HepG2 (cell line): ENCODE measurements at regions not wholly inside any gene's neighbourhood (a gene's known extent, or its start where the extent isn't known, plus 50 kb on each side); places are given as distances from the start of the nearest gene placed in this dataset.

Experiments used
- ARNTL ChIP-seq: sonication (generic); formaldehyde crosslinking; IDR thresholded peaks from 2 replicates; pipeline ENCODE4 v1.4.0; 2020; ENCODE audit warnings: mild to moderate bottlenecking, missing genetic modification reagents
- ASH2L ChIP-seq: fragments of 300-600, 200-600 bp; sonication (generic); IDR thresholded peaks from 2 replicates; pipeline ENCODE4 v1.7.0; 2017; ENCODE audit warnings: low read depth, mild to moderate bottlenecking, moderate library complexity, mixed read lengths, low read length; ENCODE audit not compliant: insufficient read length
- CREB1 ChIP-seq, 2 experiments: fragments of 450-650 bp in 1 of 2; IDR thresholded peaks; 2 replicates each; pipeline ENCODE4 v1.6.1; 2016 to 2017; ENCODE audit warnings: control low read depth in 1 of 2, mild to moderate bottlenecking in 1 of 2, missing compliant biosample characterization in 1 of 2, missing genetic modification characterization in 1 of 2
- NCOR1 ChIP-seq: fragments of 200-600 bp; sonication (generic); IDR thresholded peaks from 2 replicates; pipeline ENCODE4 v1.7.0; 2017; ENCODE audit warnings: antibody characterized with exemption, low read length, borderline replicate concordance
- PHF21A ChIP-seq: sonication (generic); formaldehyde crosslinking; IDR thresholded peaks from 2 replicates; pipeline ENCODE4 v1.5.0; 2020; ENCODE audit warnings: mild to moderate bottlenecking, missing genetic modification reagents
- PITX1 ChIP-seq: sonication (generic); formaldehyde crosslinking; IDR thresholded peaks from 2 replicates; pipeline ENCODE4 v1.5.1; 2020; ENCODE audit warnings: mild to moderate bottlenecking, missing genetic modification reagents
- PTBP1 ChIP-seq: fragments of 200-400 bp; formaldehyde crosslinking; IDR thresholded peaks from 2 replicates; pipeline ENCODE4 v1.6.1; 2018; ENCODE audit warnings: low read length, low read depth; ENCODE audit not compliant: poor library complexity, severe bottlenecking
- SOX5 ChIP-seq: IDR thresholded peaks from 2 replicates; pipeline ENCODE4 v1.6.1; 2016; ENCODE audit warnings: borderline replicate concordance
- ZMYM3 ChIP-seq: sonication (generic); formaldehyde crosslinking; IDR thresholded peaks from 2 replicates; pipeline ENCODE4 v1.5.1; 2020; ENCODE audit warnings: mild to moderate bottlenecking, missing genetic modification reagents
- ZNF263 ChIP-seq: sonication (generic); formaldehyde crosslinking; IDR thresholded peaks from 2 replicates; pipeline ENCODE4 v1.4.0; 2020; ENCODE audit warnings: missing genetic modification reagents
- ZNF430 ChIP-seq: sonication (generic); formaldehyde crosslinking; IDR thresholded peaks from 2 replicates; pipeline ENCODE4 v1.9.0; 2021; ENCODE audit warnings: mild to moderate bottlenecking, missing genetic modification reagents
- ZNF773 ChIP-seq: sonication (generic); formaldehyde crosslinking; IDR thresholded peaks from 2 replicates; pipeline ENCODE4 v1.4.0; 2020; ENCODE audit warnings: missing genetic modification reagents, borderline replicate concordance
- TF ChIP-seq, protein P1 (sequence below): sonication (generic); formaldehyde crosslinking; IDR thresholded peaks from 2 replicates; pipeline ENCODE4 v1.8.0; 2022; ENCODE audit warnings: missing genetic modification reagents, mild to moderate bottlenecking, borderline replicate concordance
- TF ChIP-seq, protein P2 (sequence below), 2 experiments: sonication (generic) in 1 of 2; formaldehyde crosslinking in 1 of 2; IDR thresholded peaks; 2 replicates each; pipeline versions ENCODE4 v1.6.1 to v1.9.0; 2014 to 2022; ENCODE audit warnings: antibody characterized with exemption in 1 of 2, borderline replicate concordance in 1 of 2, inconsistent platforms in 1 of 2, low read depth in 1 of 2, missing genetic modification reagents in 1 of 2
- TF ChIP-seq, protein P3 (sequence below): sonication (generic); formaldehyde crosslinking; conservative IDR thresholded peaks from 2 replicates; pipeline ENCODE4 v1.4.0; 2020; ENCODE audit warnings: mild to moderate bottlenecking, missing genetic modification reagents, moderate library complexity
- TF ChIP-seq, protein P4 (sequence below): sonication (generic); formaldehyde crosslinking; IDR thresholded peaks from 2 replicates; pipeline ENCODE4 v1.4.0; 2020; ENCODE audit warnings: missing genetic modification reagents

DNA sequence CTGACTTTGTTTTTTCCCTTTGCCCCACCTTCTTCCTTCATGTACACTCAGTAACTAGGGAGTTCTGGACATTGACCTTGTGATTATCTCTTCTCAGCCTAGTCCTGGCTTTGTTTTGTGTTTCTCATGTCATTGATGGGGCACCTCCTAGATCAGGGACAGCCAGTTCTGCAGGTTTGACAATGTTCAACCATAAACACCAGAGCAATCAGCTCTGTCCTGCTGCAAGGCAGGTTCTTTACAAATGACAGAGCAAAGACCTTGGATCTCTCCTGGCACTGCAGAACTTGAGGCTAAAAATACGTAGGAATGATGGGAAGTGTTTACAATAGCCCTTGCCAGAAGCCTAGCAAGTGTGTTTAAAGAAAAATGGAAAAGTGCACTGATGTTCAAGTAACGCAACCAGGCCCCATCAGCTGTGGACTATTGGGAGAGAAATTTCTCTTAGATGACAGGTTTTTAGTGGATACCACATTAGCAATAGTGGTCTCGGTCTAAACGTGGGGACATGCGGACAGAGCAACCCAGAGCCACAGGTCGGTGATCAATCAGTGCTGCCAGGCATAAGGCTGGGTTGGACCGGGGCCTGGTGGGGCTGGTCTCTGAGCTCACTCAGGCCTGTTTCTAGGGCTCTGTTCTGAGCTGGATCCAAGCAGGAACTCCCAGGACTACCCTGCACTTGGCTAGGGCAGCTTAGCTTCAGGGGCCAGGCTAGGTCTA lies 76.8 kb downstream of the SOWAHC start (continued):
- TF ChIP-seq SOX5 (CRISPR knock-in tag) (peak; percentile 88; the same call in 1 of the 2 replicates), ZNF263 (CRISPR knock-in tag) (peak; percentile 32; the same call in 1 of the 2 replicates), ARNTL (CRISPR knock-in tag) (peak; percentile 55; the same call in 1 of the 2 replicates), PHF21A (peak; percentile 84), ZMYM3 (peak; percentile 85), NCOR1 (0 out of 2 replicates have a peak, but pooled peaks have one; percentile 65), PITX1 (CRISPR knock-in tag) (peak; percentile 95), PTBP1 (no peak), CREB1 (IDR thresholded peaks at IDR 0.05) (no peak), CREB1 (CRISPR knock-in tag; IDR thresholded peaks at IDR 0.05) (peak; percentile 66; the same call in 1 of the 2 replicates), ASH2L (peak; percentile 83), ZNF773 (CRISPR knock-in tag) (no peak), ZNF430 (CRISPR knock-in tag) (peak; percentile 87)
- TF ChIP-seq, protein P1, sequence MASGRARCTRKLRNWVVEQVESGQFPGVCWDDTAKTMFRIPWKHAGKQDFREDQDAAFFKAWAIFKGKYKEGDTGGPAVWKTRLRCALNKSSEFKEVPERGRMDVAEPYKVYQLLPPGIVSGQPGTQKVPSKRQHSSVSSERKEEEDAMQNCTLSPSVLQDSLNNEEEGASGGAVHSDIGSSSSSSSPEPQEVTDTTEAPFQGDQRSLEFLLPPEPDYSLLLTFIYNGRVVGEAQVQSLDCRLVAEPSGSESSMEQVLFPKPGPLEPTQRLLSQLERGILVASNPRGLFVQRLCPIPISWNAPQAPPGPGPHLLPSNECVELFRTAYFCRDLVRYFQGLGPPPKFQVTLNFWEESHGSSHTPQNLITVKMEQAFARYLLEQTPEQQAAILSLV (CRISPR knock-in tag), result 0 out of 2 replicates have a peak, but pooled peaks have one; percentile 32
- TF ChIP-seq, protein P2, sequence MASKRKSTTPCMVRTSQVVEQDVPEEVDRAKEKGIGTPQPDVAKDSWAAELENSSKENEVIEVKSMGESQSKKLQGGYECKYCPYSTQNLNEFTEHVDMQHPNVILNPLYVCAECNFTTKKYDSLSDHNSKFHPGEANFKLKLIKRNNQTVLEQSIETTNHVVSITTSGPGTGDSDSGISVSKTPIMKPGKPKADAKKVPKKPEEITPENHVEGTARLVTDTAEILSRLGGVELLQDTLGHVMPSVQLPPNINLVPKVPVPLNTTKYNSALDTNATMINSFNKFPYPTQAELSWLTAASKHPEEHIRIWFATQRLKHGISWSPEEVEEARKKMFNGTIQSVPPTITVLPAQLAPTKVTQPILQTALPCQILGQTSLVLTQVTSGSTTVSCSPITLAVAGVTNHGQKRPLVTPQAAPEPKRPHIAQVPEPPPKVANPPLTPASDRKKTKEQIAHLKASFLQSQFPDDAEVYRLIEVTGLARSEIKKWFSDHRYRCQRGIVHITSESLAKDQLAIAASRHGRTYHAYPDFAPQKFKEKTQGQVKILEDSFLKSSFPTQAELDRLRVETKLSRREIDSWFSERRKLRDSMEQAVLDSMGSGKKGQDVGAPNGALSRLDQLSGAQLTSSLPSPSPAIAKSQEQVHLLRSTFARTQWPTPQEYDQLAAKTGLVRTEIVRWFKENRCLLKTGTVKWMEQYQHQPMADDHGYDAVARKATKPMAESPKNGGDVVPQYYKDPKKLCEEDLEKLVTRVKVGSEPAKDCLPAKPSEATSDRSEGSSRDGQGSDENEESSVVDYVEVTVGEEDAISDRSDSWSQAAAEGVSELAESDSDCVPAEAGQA (IDR thresholded peaks at IDR 0.05; ENCODE audit: low read depth), result peak; percentile 66; the same call in 1 of the 2 replicates
- TF ChIP-seq, protein P2 (CRISPR knock-in tag; IDR thresholded peaks at IDR 0.05; ENCODE audit: borderline replicate concordance), result no peak
- TF ChIP-seq, protein P3, sequence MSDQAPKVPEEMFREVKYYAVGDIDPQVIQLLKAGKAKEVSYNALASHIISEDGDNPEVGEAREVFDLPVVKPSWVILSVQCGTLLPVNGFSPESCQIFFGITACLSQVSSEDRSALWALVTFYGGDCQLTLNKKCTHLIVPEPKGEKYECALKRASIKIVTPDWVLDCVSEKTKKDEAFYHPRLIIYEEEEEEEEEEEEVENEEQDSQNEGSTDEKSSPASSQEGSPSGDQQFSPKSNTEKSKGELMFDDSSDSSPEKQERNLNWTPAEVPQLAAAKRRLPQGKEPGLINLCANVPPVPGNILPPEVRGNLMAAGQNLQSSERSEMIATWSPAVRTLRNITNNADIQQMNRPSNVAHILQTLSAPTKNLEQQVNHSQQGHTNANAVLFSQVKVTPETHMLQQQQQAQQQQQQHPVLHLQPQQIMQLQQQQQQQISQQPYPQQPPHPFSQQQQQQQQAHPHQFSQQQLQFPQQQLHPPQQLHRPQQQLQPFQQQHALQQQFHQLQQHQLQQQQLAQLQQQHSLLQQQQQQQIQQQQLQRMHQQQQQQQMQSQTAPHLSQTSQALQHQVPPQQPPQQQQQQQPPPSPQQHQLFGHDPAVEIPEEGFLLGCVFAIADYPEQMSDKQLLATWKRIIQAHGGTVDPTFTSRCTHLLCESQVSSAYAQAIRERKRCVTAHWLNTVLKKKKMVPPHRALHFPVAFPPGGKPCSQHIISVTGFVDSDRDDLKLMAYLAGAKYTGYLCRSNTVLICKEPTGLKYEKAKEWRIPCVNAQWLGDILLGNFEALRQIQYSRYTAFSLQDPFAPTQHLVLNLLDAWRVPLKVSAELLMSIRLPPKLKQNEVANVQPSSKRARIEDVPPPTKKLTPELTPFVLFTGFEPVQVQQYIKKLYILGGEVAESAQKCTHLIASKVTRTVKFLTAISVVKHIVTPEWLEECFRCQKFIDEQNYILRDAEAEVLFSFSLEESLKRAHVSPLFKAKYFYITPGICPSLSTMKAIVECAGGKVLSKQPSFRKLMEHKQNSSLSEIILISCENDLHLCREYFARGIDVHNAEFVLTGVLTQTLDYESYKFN (CRISPR knock-in tag), result peak; percentile 97
- TF ChIP-seq, protein P4, sequence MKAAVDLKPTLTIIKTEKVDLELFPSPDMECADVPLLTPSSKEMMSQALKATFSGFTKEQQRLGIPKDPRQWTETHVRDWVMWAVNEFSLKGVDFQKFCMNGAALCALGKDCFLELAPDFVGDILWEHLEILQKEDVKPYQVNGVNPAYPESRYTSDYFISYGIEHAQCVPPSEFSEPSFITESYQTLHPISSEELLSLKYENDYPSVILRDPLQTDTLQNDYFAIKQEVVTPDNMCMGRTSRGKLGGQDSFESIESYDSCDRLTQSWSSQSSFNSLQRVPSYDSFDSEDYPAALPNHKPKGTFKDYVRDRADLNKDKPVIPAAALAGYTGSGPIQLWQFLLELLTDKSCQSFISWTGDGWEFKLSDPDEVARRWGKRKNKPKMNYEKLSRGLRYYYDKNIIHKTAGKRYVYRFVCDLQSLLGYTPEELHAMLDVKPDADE (CRISPR knock-in tag), result 0 out of 2 replicates have a peak, but pooled peaks have one; percentile 52
